Fibroblast of the aortic adventitia (primary cell): ENCODE measurements at regions not wholly inside any gene's neighbourhood (a gene's known extent, or its start where the extent isn't known, plus 50 kb on each side); places are given as distances from the start of the nearest gene placed in this dataset.

ENCODE experiments used
- DNase-seq: peaks from one replicate; pipeline ENCODE4 v3.0.0-alpha.2; 2010; ENCODE audit warnings: low read depth
- H3K4me3 ChIP-seq: 2 replicates; pipeline ENCODE4 v1.5.1; 2011; ENCODE audit warnings: low read depth, mild to moderate bottlenecking, control low read depth, low read length, moderate library complexity
- TF ChIP-seq, protein P1 (sequence below): IDR thresholded peaks from 2 replicates; pipeline ENCODE4 v1.5.1; 2011; ENCODE audit warnings: mild to moderate bottlenecking, low read length, control low read depth, inconsistent platforms; ENCODE audit not compliant: insufficient read depth

DNA sequence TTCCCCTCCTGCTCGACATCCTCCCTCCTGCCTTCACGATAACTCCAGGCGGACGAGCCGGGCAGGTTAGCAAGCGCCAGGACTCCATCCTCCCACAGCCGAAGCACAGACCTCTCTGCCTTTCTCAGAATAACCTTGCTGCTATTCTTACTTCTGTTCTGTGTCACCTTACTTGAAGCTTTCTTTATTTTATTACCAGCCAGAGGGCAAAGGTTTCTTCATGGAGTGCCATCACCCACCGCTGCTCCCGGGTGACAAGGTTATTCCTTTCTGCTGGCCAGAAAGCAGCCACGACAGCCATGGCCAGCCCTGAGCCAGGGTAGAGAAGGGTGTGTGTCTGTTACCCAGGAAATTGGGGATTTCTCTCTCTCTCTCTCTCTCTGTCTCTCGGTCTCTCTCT, 227.1 kb downstream of the ANAPC1 start:
- TF ChIP-seq, protein P1, sequence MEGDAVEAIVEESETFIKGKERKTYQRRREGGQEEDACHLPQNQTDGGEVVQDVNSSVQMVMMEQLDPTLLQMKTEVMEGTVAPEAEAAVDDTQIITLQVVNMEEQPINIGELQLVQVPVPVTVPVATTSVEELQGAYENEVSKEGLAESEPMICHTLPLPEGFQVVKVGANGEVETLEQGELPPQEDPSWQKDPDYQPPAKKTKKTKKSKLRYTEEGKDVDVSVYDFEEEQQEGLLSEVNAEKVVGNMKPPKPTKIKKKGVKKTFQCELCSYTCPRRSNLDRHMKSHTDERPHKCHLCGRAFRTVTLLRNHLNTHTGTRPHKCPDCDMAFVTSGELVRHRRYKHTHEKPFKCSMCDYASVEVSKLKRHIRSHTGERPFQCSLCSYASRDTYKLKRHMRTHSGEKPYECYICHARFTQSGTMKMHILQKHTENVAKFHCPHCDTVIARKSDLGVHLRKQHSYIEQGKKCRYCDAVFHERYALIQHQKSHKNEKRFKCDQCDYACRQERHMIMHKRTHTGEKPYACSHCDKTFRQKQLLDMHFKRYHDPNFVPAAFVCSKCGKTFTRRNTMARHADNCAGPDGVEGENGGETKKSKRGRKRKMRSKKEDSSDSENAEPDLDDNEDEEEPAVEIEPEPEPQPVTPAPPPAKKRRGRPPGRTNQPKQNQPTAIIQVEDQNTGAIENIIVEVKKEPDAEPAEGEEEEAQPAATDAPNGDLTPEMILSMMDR = no peak
- H3K4me3 ChIP-seq = no peak overlapping the region
- no peak for DNase-seq

DNA sequence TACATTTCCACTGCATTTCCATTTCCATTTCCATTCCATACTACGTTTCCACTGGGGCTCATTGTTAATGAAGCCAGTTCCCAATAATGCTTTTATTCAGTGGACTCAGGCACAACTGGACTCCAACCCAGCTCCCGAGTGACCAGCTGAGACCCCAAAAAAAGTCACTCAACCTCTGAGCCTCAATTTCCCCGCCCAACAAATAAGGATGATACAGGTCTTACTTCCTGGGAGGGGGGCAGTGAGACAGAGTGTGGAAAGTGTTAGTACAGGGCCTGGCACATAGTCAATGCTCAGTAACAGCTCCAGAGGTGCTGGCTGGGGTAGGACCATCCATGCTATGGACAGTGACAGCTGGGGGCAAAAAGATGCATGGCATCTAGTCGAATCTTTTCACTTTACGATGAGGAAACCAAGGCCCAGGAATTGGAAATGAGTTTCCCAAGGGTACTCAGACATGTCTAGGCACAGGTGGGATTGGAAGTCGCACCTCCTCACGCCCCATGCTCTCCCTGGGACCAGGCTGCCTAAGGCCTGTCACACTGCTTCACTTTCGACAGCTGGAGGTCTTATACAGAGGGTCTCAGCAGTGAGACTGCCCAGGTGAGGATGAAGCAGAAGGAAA, 226.5 kb downstream of the ANAPC1 start:
- H3K4me3 ChIP-seq = no peak overlapping the region
- no peak for DNase-seq
- TF ChIP-seq, protein P1 = no peak

DNA sequence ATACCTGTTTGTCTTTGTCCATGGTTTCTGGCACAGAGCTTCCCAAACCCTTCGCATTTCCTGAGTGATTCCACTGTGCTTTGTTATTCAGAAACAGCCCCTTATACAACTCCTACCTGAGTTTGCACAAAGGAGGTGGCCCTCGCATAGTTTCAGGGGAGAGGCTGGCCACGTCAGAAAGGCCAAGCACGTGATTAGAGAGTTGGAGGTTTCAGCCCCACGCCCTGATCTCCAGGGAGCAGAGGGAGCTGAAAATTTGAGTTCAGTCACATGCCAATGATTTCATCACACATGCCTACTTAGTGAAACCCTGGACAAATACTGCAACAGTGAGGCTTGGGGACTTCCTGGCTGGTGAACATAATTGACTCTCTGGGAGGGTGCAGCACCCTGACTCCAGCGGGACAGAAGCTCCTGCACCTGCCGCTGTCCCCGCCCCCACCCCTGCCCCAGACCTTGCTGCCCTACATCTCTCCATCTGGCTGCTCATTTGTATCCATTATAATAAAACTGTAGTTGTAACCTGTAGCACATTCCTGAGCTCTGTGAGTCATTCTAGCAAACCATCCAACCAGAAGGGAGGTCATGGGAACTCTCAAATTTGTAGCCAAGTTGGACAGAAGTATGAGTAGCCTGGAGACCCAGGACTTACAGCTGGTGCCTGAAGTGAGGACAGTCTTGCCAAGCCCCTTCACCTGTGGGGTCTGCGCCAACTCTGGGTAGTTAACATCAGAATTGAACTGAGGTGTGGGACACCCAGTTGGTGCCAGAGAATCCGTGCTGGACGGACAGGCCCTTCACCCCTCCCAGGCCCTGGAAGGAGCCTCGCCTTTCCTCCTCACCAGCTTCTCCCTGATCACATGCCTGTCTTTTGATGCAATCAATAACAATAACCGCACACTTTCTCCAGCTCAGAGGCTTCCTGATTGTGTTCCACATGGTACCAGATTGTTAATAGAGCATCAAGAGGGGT, 224.3 kb downstream of the ANAPC1 start:
- H3K4me3 ChIP-seq = no peak overlapping the region
- TF ChIP-seq, protein P1 = no peak
- peak; percentile 96 for DNase-seq

DNA sequence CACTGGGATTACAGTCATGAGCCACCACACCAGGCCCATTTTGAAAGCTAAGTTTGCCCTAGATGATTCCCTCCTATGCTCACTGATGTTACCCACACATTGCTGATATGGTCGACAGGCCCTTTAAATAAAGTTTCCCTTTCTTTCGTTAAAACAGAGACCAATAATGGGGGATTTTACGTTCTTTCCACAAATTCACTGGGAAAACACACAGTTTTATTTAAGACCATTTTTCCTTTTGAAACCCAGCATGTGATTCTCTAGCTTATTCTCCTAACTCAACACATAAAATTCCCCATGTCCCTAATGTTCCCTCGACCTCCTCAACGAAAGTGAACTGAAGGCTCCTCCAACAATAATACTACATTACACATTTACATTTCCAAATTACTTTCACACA, 223.2 kb downstream of the ANAPC1 start:
- TF ChIP-seq, protein P1 = no peak
- no peak for DNase-seq
- no peak overlapping the region for H3K4me3 ChIP-seq

DNA sequence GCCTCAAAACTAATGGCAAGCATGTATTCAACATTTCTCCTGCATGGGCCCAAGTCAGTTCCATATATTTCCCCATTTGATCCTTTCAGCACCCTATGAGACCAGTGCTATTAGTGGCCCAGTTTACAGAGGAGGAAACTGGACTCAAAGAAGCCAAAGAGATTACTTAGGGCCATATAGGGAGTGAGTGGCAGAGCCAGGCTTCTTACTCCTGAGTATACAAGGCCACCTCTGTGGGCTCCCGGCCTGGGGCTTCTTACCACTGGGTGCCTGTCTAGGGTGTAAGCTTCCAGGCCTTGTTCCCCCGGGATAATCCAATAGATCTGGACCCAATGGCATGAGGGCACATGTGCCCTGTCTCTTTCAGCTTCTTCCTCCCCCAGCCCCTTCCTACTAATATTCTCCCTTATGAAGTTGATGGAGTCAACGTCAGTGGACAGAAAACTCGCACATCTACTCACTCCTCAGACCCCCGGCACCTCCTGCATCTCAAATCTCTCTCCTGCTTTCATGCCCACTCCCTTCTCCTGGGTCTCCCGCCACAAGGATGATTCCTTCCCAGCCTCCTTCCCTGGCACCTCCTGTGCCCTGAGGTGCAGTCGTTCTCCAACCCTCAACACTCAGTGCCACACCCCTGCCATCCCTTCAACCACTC, 222.6 kb downstream of the ANAPC1 start:
- TF ChIP-seq, protein P1 = no peak
- no peak for DNase-seq

DNA sequence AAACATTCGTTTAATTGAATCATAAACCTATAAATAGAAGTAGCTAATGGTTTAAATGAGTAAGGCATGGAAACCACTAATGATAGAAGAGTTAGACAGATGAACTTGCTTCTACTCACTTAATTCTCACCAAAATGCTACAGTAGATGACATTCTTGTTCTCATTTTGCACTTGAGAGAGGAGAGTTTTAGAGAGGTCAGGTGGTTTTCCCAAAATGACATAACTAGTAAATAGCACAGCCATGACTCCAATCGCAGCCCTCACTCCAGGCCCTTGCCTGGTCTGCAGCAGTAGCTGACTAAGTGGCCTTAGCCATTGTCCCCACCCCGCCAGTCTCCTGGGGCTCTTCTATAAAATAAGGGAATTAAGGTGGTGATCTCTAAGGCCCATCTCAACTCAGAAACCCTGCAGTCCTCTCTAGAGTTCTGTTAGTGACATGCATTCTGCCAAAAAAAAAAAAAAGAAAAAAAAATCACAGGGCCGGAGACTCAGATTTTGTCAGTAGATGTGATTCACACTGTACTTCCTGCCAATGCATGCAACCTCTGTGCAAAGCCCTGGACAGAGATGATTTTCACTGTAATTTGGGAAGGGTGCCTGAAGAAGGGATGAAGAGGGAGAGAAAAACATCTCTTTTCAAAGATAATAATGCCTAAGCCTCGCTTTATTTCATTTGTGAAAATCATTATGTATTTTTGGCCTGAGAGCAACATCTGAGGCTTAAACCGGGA, 221.8 kb downstream of the ANAPC1 start:
- no peak overlapping the region for H3K4me3 ChIP-seq
- DNase-seq = peak; percentile 94
- TF ChIP-seq, protein P1 = no peak

More for the DNA sequence above, 222.6 kb downstream of the ANAPC1 start:
- no peak overlapping the region for H3K4me3 ChIP-seq
